ENCODE measurements at regions not wholly inside any gene's neighbourhood (a gene's known extent, or its start where the extent isn't known, plus 50 kb on each side); places are given as distances from the start of the nearest gene placed in this dataset.

GRCh38 chr4:126386512-126386911 lies 1071.8 kb downstream of the FAT4 start:
- no peak for TF ChIP-seq CTCF (conservative IDR thresholded peaks at IDR 0.05; ENCODE audit: low read length)
- H3K4me3 ChIP-seq (ENCODE audit: low read length) = no peak overlapping the region
- DNase-seq (ENCODE audit: low read depth) = no peak

GRCh38 chr4:126395664-126396063 lies 1080.9 kb downstream of the FAT4 start:
- TF ChIP-seq CTCF (conservative IDR thresholded peaks at IDR 0.05; ENCODE audit: low read length) = no peak
- peak; percentile 35 for DNase-seq (ENCODE audit: low read depth)
- H3K4me3 ChIP-seq (ENCODE audit: low read length) = no peak overlapping the region

GRCh38 chr4:126396121-126396520 lies 1081.4 kb downstream of the FAT4 start:
- no peak for DNase-seq (ENCODE audit: low read depth)
- no peak for TF ChIP-seq CTCF (conservative IDR thresholded peaks at IDR 0.05; ENCODE audit: low read length)
- no peak overlapping the region for H3K4me3 ChIP-seq (ENCODE audit: low read length)

- 0 out of 2 replicates have a peak, but pooled peaks have one; percentile 8 for TF ChIP-seq CTCF (conservative IDR thresholded peaks at IDR 0.05; ENCODE audit: low read length)
- no peak overlapping the region for H3K4me3 ChIP-seq (ENCODE audit: low read length)
- DNase-seq (ENCODE audit: low read depth) = no peak
These were observed 1081.9 kb downstream of the FAT4 start for GRCh38 chr4:126396703-126397102.

GRCh38 chr4:126404549-126404948 lies 1089.8 kb downstream of the FAT4 start:
- DNase-seq (ENCODE audit: low read depth) = no peak
- no peak overlapping the region for H3K4me3 ChIP-seq (ENCODE audit: low read length)
- no peak for TF ChIP-seq CTCF (conservative IDR thresholded peaks at IDR 0.05; ENCODE audit: low read length)

GRCh38 chr4:126405369-126405982 lies 1090.7 kb downstream of the FAT4 start:
- peak; percentile 62 for TF ChIP-seq CTCF (conservative IDR thresholded peaks at IDR 0.05; ENCODE audit: low read length)
- DNase-seq (ENCODE audit: low read depth) = peak; percentile 48

GRCh38 chr4:126409746-126410145 lies 1095.0 kb downstream of the FAT4 start:
- peak; percentile 10 for DNase-seq (ENCODE audit: low read depth)
- no peak for TF ChIP-seq CTCF (conservative IDR thresholded peaks at IDR 0.05; ENCODE audit: low read length)
- no peak overlapping the region for H3K4me3 ChIP-seq (ENCODE audit: low read length)

More at GRCh38 chr4:126405369-126405982, 1090.7 kb downstream of the FAT4 start:
- no peak overlapping the region for H3K4me3 ChIP-seq (ENCODE audit: low read length)
